Keratinocyte (primary cell): ENCODE measurements at regions not wholly inside any gene's neighbourhood (a gene's known extent, or its start where the extent isn't known, plus 50 kb on each side); places are given as distances from the start of the nearest gene placed in this dataset.

Experiments used
- DNase-seq: peaks from one replicate; pipeline ENCODE4 v3.0.0-alpha.2; 2011; ENCODE audit warnings: low read depth, missing footprints, low spot score
- FAIRE-seq: peaks from 2 replicates; lab custom pipeline; 2011; peaks lifted over from hg19 to GRCh38; lab: Jason Lieb, UNC
- H2AFZ ChIP-seq: 2 replicates; pipeline ENCODE4 v1.6.0; 2012; ENCODE audit warnings: low read length, control low read depth, inconsistent platforms; ENCODE audit not compliant: control insufficient read depth
- H3K27ac ChIP-seq: 2 replicates; pipeline ENCODE4 v1.5.1; 2011; ENCODE audit warnings: low read length; ENCODE audit not compliant: control insufficient read depth, insufficient read depth
- H3K27me3 ChIP-seq: 3 replicates; pipeline ENCODE4 v1.6.0; 2011; ENCODE audit warnings: low read length; ENCODE audit not compliant: control insufficient read depth, insufficient read depth; ENCODE audit errors: extremely low read depth
- H3K36me3 ChIP-seq, 2 experiments: 2 replicates in 1 of 2; 3 replicates in 1 of 2; pipeline ENCODE4 v1.5.1; 2011; ENCODE audit warnings: low read length in 2 of 2, mild to moderate bottlenecking in 1 of 2; ENCODE audit not compliant: control insufficient read depth in 2 of 2, insufficient read depth in 2 of 2; ENCODE audit errors: extremely low read depth in 1 of 2
- H3K4me1 ChIP-seq: 3 replicates; pipeline ENCODE4 v1.5.1; 2011; ENCODE audit warnings: low read length; ENCODE audit not compliant: control insufficient read depth, insufficient read depth; ENCODE audit errors: extremely low read depth
- H3K4me2 ChIP-seq: 3 replicates; pipeline ENCODE4 v1.6.0; 2011; ENCODE audit warnings: low read depth, low read length; ENCODE audit not compliant: control insufficient read depth, insufficient read depth; ENCODE audit errors: extremely low read depth
- H3K4me3 ChIP-seq, 3 experiments: fragments of 200-600 bp in 1 of 3; sonication (generic) in 1 of 3; 2 replicates in 2 of 3; 3 replicates in 1 of 3; pipeline ENCODE4 v1.5.1; 2011 to 2016; ENCODE audit warnings: low read length in 3 of 3, mild to moderate bottlenecking in 3 of 3, control low read depth in 2 of 3, inconsistent platforms in 1 of 3, low read depth in 1 of 3, mixed read lengths in 1 of 3, mixed run types in 1 of 3, moderate library complexity in 1 of 3; ENCODE audit not compliant: control insufficient read depth in 2 of 3, insufficient read depth in 2 of 3; ENCODE audit errors: extremely low read depth in 1 of 3
- H3K79me2 ChIP-seq: 2 replicates; pipeline ENCODE4 v1.6.0; 2012; ENCODE audit warnings: low read length; ENCODE audit not compliant: control insufficient read depth, insufficient read depth
- H3K9ac ChIP-seq: 3 replicates; pipeline ENCODE4 v1.6.0; 2011; ENCODE audit warnings: low read length; ENCODE audit not compliant: control insufficient read depth, insufficient read depth; ENCODE audit errors: extremely low read depth
- H3K9me1 ChIP-seq: 3 replicates; pipeline ENCODE4 v1.6.0; 2011; ENCODE audit warnings: low read length; ENCODE audit not compliant: control insufficient read depth, insufficient read depth; ENCODE audit errors: extremely low read depth
- H3K9me3 ChIP-seq: 2 replicates; pipeline ENCODE4 v1.5.1; 2012; ENCODE audit warnings: low read depth, low read length; ENCODE audit not compliant: control insufficient read depth
- H4K20me1 ChIP-seq: 3 replicates; pipeline ENCODE4 v1.6.0; 2011; ENCODE audit warnings: low read length; ENCODE audit not compliant: control insufficient read depth, insufficient read depth; ENCODE audit errors: extremely low read depth
- CTCF ChIP-seq, 3 experiments: IDR thresholded peaks in 1 of 3; conservative IDR thresholded peaks in 1 of 3; optimal IDR thresholded peaks in 1 of 3; 2 replicates in 2 of 3; 3 replicates in 1 of 3; pipeline versions ENCODE3 to v1.5.1; 2011; ENCODE audit warnings: low read length in 3 of 3, mild to moderate bottlenecking in 3 of 3, moderate library complexity in 2 of 3, control low read depth in 1 of 3, inconsistent platforms in 1 of 3; ENCODE audit not compliant: insufficient read depth in 2 of 3; ENCODE audit errors: extremely low read depth in 1 of 3
- EZH2 ChIP-seq: IDR thresholded peaks from one replicate; pipeline ENCODE4 v1.6.1; 2012; ENCODE audit warnings: inconsistent platforms, mild to moderate bottlenecking, low read length, moderate library complexity
- dilution Hi-C: fragments of 300-500 bp; cut with MboI; formaldehyde crosslinking; loops from one replicate; pipeline ENCODE4 v1.7.0; 2020; ENCODE audit warnings: low sequenced_read_pairs; ENCODE audit not compliant: extremely low pct_ligation_motif_present

GRCh38 chr1:199590708-199591107, 436.8 kb upstream of the NR5A2 start:
- no peak overlapping the region for H3K27ac ChIP-seq
- no peaks in the 10 kb centered on the region for H3K36me3 ChIP-seq
- H3K9me3 ChIP-seq: no peaks in the 10 kb centered on the region
- H3K4me2 ChIP-seq: no peak overlapping the region
- H3K79me2 ChIP-seq: no peaks in the 10 kb centered on the region
- no peaks in the 10 kb centered on the region for H3K9me1 ChIP-seq
- DNase-seq (no peak), FAIRE-seq (no peak)
- H3K4me3 ChIP-seq: no peak overlapping the region
- no peak overlapping the region for H2AFZ ChIP-seq
- no peak for TF ChIP-seq EZH2
- no peak for TF ChIP-seq CTCF (optimal IDR thresholded peaks at IDR 0.05 in 1 of 3, IDR thresholded peaks at IDR 0.05 in 1 of 3, conservative IDR thresholded peaks at IDR 0.05 in 1 of 3; ENCODE audit: extremely low read depth in 1 of 3, insufficient read depth in 2 of 3, low read length in 3 of 3)
- H3K27me3 ChIP-seq: no peaks in the 10 kb centered on the region
- dilution Hi-C loops: no loop called here
- no peak overlapping the region for H3K9ac ChIP-seq
- no peaks in the 10 kb centered on the region for H3K4me1 ChIP-seq
- H4K20me1 ChIP-seq: no peaks in the 10 kb centered on the region

GRCh38 chr1:199591468-199591867, 436.0 kb upstream of the NR5A2 start:
- FAIRE-seq (no peak), DNase-seq (no peak)
- H3K4me1 ChIP-seq: no peaks in the 10 kb centered on the region
- H3K79me2 ChIP-seq: no peaks in the 10 kb centered on the region
- no peak overlapping the region for H3K4me3 ChIP-seq
- no peaks in the 10 kb centered on the region for H3K27me3 ChIP-seq
- dilution Hi-C loops: no loop called here
- H3K36me3 ChIP-seq: no peaks in the 10 kb centered on the region
- no peaks in the 10 kb centered on the region for H3K9me1 ChIP-seq
- no peak overlapping the region for H3K4me2 ChIP-seq
- H3K9ac ChIP-seq: no peak overlapping the region
- H3K27ac ChIP-seq: no peak overlapping the region
- H4K20me1 ChIP-seq: no peaks in the 10 kb centered on the region
- no peaks in the 10 kb centered on the region for H3K9me3 ChIP-seq
- no peak for TF ChIP-seq EZH2
- TF ChIP-seq CTCF (optimal IDR thresholded peaks at IDR 0.05 in 1 of 3, IDR thresholded peaks at IDR 0.05 in 1 of 3, conservative IDR thresholded peaks at IDR 0.05 in 1 of 3; ENCODE audit: extremely low read depth in 1 of 3, insufficient read depth in 2 of 3, low read length in 3 of 3): no peak
- H2AFZ ChIP-seq: no peak overlapping the region
